ENCODE measurements at regions not wholly inside any gene's neighbourhood (a gene's known extent, or its start where the extent isn't known, plus 50 kb on each side); places are given as distances from the start of the nearest gene placed in this dataset.
"Not testable (repeated sequence)": the region's sequence is repeated elsewhere in the genome, so short reads cannot be mapped to it uniquely, and the experiment has no call there.

DNA sequence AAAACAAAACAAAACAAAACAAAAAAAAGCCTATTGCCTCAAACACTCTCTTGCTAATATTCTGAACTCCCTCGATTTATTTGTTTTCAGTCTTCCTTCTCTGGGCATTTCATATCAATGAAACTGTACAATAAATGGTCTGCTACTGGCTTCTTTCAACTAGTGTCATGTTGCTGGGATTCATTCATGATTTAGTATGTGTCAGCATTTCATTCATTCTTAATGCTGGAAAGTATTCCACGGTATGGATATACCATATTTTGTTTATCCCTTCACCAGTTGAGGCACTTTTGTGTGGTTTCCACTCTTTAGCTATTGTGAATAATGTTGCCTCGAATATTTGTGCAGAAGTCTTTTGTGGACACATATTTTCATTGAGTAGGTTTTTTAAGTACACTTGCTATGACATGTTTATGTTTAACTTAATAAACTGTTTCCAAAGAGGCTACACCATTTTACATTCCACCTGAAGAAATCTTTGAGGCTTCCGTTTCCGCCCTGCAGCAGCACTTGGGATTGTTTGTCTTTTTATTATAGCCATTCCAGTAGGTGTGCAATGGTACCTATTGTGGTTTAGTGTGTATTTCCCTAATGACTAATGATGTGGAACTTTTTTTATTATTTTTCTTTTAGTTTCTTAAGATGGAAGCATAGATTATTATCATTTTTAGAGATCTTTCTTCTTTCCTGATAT, 543.6 kb upstream of the SOX11 start:
- no peak for DNase-seq (ENCODE audit: low read depth)

DNA sequence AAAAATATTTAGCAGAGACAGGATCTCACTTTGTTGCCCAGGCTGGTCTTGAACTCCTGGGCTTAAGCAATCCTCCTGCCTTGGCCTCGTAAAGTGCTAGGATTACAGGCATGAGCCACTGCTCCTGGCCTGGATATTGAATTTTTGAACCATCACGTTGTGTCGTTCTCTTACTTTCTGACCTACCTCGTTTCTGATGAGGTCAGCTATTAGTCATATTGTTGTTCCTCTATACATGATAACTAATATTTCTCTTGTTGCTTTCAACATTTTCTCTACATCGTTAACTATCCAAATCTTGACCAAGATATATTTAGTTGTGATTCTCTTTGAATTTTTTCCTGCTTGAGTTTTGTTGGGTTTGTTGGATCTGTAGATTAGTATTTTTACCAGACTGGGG, 541.3 kb upstream of the SOX11 start:
- DNase-seq (ENCODE audit: low read depth): no peak

- no peak for DNase-seq (ENCODE audit: low read depth)
Measured at GRCh38 chr2:5164776-5165525, 527.2 kb upstream of the SOX11 start.

DNA sequence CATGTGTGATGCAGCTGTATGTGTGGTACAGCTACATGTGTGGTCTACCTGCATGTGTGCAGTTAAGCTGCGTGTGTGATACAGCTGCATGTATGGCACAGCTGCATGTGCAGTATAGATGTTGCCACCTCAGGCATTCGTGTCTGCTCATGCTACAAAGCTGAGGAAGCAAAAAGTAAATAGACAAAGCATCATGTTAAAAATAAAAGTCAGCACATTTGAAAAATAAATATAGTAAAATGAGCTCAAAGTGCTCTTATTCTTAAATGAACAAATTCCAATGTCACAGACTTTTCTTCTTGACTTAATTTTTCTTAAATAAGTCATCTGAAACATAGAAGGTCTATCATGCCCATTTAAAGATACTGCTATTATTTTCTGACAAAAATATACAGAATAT, 519.3 kb upstream of the SOX11 start:
- DNase-seq (ENCODE audit: low read depth): no peak

DNA sequence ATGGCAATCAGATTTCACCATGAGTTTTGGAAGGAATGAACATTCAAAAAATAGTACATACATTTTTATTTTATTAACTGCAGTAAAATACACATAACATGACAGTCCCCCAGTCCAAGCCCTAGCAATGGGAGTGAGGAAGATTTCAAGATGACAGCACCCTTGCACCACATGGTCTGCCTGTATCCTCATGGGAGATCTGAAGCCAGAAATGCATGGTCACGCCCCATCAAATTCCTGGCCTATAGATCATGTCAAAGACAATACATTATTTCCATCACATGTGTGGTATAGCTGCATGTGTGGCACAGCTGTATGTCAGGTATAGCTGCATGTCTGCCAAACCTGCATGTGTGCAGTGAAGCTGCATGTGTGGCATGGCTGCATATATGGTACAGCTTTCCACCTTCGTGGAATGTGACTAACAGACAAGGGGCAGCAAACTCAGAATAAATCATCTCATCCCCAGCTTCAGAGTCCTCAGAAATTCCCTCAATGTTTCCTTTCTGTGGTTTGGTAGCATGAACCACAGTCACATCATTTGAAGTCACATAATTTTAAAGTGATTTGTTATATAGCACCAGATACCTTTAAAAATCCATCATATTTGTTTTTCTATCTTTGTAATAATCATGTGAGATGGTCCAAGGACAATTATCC, 518.2 kb upstream of the SOX11 start:
- no peak for DNase-seq (ENCODE audit: low read depth)

GRCh38 chr2:5175231-5175630, 517.0 kb upstream of the SOX11 start:
- no peak for DNase-seq (ENCODE audit: low read depth)

GRCh38 chr2:5176764-5177163, 515.4 kb upstream of the SOX11 start:
- DNase-seq (ENCODE audit: low read depth): no peak

GRCh38 chr2:5183031-5183430, 509.2 kb upstream of the SOX11 start:
- no peak for DNase-seq (ENCODE audit: low read depth)

GRCh38 chr2:5187283-5187682, 504.9 kb upstream of the SOX11 start:
- no peak for DNase-seq (ENCODE audit: low read depth)

- DNase-seq (ENCODE audit: low read depth): no peak
Measured at GRCh38 chr2:5188636-5189035, 503.5 kb upstream of the SOX11 start.

GRCh38 chr2:5190023-5190422, 502.2 kb upstream of the SOX11 start:
- DNase-seq (ENCODE audit: low read depth): no peak

DNA sequence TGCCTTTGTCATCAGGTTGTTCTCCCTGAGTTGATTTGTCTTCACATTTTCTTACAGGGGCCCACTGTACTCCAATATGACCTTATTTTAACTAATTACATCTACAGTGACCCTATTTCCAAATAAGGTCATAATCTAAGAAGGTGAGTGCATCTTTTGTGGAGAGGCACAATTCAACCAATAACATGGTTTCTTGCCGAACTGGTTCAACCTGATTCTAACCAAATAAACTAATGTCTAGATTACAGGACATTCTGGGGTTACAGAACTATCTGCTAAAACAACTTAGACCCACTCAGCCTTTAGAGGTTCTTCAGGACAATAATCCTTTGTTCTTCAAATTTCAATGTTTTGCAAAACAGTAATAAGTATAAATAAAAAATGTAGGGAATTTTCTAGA, 496.5 kb upstream of the SOX11 start:
- DNase-seq (ENCODE audit: low read depth): no peak

GRCh38 chr2:5203134-5203755, 488.9 kb upstream of the SOX11 start:
- DNase-seq (ENCODE audit: low read depth): no peak

GRCh38 chr2:5206742-5207141, 485.4 kb upstream of the SOX11 start:
- DNase-seq (ENCODE audit: low read depth): not testable (repeated sequence)

DNA sequence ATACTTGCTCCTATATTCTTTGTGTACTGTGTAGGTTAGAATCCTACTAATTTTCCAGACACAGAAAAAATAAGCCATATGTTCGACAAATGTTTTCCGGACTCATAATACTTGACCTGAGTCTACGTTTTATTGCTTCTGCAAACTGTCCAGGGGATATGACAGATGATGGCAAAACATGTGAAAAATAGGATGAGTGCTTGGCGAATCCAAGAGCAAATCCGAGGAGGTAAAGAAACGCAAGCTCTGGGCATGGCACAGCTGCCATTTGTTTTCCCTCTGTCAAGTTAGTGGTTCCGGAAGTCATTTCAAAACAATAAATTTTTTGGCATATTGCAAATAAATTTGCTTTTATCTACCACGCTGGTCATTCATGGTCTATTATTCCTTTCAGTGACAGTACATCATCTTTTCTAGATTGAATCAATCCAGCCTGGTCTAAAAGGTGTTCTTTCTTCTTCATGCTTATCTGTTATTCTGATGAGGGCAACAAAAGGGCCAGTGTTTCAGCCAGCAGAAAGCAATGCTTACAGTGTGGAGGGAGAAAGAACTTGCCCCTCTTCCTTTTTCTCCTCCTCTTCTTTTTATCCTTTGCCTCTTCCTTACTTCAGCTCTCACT, 476.1 kb upstream of the SOX11 start:
- no peak for DNase-seq (ENCODE audit: low read depth)

GRCh38 chr2:5227062-5227699, 465.0 kb upstream of the SOX11 start:
- DNase-seq (ENCODE audit: low read depth): no peak

DNA sequence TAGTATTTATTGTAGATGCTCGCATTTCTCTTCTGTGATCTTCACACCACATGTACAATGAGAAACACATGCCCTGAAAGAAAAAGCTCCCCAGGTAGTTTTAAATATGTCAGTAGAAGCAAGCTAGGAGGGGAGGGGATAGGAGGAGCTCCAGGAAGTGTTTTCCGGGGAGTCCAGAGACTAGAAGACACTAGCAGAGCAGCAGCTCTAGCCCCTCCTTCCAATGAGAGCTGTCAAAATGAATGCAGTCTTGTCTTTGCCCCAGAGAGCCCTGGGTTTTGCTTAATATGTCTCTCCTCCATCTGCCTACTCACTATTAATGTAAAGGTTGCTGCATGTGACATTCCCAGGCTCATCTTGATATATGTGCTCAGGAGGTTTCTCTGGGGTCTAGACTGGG, 462.6 kb upstream of the SOX11 start:
- no peak for DNase-seq (ENCODE audit: low read depth)

GRCh38 chr2:5230444-5230843, 461.7 kb upstream of the SOX11 start:
- no peak for DNase-seq (ENCODE audit: low read depth)

- no peak for DNase-seq (ENCODE audit: low read depth)
Measured at GRCh38 chr2:5230855-5231254, 461.3 kb upstream of the SOX11 start.

DNA sequence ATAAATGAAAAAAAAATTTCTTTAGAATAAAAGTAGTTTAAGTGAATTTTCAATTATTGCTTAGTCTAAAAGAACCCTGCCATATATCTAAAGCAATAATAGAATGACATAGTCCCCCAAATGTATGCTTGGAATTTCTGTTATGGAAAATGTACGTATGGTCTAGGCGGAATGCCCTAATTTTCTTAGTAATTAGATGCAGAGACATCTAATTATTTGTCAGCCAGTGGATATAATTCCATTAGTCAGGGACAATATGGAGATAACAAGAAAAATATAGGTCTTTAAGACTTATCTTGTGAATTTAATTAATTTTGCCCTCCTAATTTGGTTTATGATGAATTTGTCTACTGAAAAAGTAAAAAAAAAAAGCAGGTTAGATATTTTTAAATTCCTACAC, 460.9 kb upstream of the SOX11 start:
- DNase-seq (ENCODE audit: low read depth): no peak

- no peak for DNase-seq (ENCODE audit: low read depth)
Measured at GRCh38 chr2:5234563-5234962, 457.6 kb upstream of the SOX11 start.

- DNase-seq (ENCODE audit: low read depth): no peak
Measured at GRCh38 chr2:5235701-5236100, 456.5 kb upstream of the SOX11 start.
